GM06990 (cell line): ENCODE measurements at regions not wholly inside any gene's neighbourhood (a gene's known extent, or its start where the extent isn't known, plus 50 kb on each side); places are given as distances from the start of the nearest gene placed in this dataset.

Experiments
- DNase-seq: peaks from one replicate; pipeline ENCODE4 v3.0.0-alpha.2; 2011; ENCODE audit not compliant: insufficient read length; ENCODE audit errors: extremely low read depth
- H3K27me3 ChIP-seq: replicated peaks from 2 replicates; pipeline ENCODE4 v1.6.0; 2011; ENCODE audit warnings: low read length; ENCODE audit not compliant: control insufficient read depth, insufficient read depth
- H3K36me3 ChIP-seq: 2 replicates; pipeline ENCODE4 v1.5.1; 2011; ENCODE audit warnings: low read length; ENCODE audit not compliant: control insufficient read depth, insufficient read depth
- H3K4me3 ChIP-seq: replicated peaks from 2 replicates; pipeline ENCODE4 v1.5.1; 2011; ENCODE audit warnings: low read depth, mild to moderate bottlenecking, control low read depth, low read length
- TF ChIP-seq, protein P1 (sequence below): IDR thresholded peaks from 2 replicates; pipeline ENCODE4 v1.5.1; 2011; ENCODE audit warnings: low read length, control low read depth, mild to moderate bottlenecking, inconsistent platforms; ENCODE audit not compliant: insufficient read depth, poor library complexity, severe bottlenecking

DNA sequence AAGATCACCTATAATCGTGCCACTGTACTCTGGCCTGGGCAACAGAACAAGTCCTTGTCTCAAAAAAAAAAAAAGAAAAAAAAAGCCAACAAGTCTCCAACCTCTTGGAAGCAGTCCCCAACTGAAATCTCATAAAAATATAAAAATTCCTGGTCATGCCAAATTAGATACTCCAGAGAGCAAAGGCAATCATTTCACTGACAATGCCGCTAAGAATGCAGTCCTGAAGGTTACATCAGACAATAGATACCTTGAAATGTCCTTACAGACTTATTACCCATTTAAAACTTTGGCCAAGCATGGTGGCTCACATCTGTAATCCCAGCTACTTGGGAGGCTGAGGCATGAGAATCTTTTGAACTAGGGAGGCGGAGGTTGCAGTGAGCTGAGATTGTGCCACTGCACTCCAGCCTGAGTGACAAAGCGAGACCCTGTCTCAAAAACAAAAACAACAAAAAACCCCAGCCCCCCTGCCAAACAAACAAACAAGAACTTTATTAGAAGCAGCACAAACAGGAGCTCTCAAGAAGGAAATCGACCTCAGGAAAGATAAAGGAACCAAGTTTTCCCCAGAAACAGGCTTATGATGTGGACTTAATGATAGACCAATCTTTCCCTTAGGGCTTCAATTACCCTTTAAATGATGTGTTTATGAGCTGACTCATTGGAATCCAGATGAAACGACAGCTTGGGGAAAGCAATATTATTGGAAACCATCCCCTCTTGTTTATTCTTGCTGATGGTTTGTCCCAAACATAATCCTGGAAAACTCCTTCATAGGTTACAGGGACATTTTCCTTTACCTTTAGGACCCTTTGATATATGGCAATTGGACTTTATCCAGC lies 53.1 kb upstream of the XCR1 start:
- H3K27me3 ChIP-seq = no peaks in the 10 kb centered on the region; the same call in 1 of the 2 replicates
- TF ChIP-seq, protein P1, sequence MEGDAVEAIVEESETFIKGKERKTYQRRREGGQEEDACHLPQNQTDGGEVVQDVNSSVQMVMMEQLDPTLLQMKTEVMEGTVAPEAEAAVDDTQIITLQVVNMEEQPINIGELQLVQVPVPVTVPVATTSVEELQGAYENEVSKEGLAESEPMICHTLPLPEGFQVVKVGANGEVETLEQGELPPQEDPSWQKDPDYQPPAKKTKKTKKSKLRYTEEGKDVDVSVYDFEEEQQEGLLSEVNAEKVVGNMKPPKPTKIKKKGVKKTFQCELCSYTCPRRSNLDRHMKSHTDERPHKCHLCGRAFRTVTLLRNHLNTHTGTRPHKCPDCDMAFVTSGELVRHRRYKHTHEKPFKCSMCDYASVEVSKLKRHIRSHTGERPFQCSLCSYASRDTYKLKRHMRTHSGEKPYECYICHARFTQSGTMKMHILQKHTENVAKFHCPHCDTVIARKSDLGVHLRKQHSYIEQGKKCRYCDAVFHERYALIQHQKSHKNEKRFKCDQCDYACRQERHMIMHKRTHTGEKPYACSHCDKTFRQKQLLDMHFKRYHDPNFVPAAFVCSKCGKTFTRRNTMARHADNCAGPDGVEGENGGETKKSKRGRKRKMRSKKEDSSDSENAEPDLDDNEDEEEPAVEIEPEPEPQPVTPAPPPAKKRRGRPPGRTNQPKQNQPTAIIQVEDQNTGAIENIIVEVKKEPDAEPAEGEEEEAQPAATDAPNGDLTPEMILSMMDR = no peak
- no peaks in the 10 kb centered on the region for H3K36me3 ChIP-seq
- no peak overlapping the region for H3K4me3 ChIP-seq
- DNase-seq = no peak

DNA sequence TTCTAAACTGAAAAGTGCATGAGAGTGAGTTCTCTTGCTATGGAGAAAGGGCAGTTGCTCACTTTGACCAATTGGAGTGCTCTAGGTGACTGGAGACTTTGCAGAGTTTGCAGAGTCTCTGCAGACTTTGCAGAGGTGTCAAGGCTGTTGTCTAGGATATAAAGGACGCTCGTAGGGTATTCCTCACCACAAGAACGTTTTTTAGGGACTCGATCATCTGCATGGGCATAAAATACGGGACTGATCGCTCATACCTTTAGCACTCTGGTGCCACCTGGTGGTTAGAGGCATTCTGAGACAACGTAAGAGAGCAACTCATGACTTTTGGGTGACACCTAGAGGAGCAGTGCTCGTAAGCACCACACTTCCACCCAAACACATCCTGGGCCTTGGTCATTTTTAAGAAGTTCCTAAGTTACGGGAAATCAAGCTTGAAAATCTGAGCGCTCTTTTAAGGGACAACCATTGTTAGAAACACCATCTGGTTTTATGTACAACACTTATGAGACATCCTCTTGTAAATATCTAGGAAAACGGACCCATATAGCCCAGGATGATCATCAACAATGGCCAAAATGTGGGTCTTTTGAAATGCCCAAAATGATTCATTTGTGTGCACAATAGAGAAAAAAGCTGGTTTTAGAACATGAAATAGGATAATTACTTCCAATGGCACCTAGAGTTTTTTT lies 51.6 kb upstream of the XCR1 start:
- DNase-seq = no peak
- H3K27me3 ChIP-seq = no peaks in the 10 kb centered on the region
- H3K36me3 ChIP-seq = no peaks in the 10 kb centered on the region
- TF ChIP-seq, protein P1 = peak; percentile 94
- no peak overlapping the region for H3K4me3 ChIP-seq
